ENCODE measurements at regions not wholly inside any gene's neighbourhood (a gene's known extent, or its start where the extent isn't known, plus 50 kb on each side); places are given as distances from the start of the nearest gene placed in this dataset.

GRCh38 chr1:192104128-192104527 lies 54.1 kb upstream of the RGS18 start:
- Mint-ChIP-seq H3K27me3 (ENCODE audit: low read depth) (peaks cover 5% of the 10 kb centered on the region), H3K36me3 (ENCODE audit: insufficient read depth in 1 of 3, low read depth in 3 of 3) (no peaks in the 10 kb centered on the region), H3K9me3 (no peaks in the 10 kb centered on the region), H3K4me3 (no peak overlapping the region), H3K4me1 (peaks cover 8 to 9% of the 10 kb centered on the region in 2 experiments; a peak in 3 of 4 replicates), H3K27ac (no peak overlapping the region)
- Histone ChIP-seq H2BK120ac (ENCODE audit: low read depth, low read length, poor library complexity, severe bottlenecking) (no peak overlapping the region), H2BK20ac (ENCODE audit: low read depth, low read length, poor library complexity, severe bottlenecking) (no peak overlapping the region), H2BK5ac (ENCODE audit: insufficient read length, low read length) (no peak overlapping the region), H4K91ac (ENCODE audit: insufficient read length, low read depth, low read length) (no peak overlapping the region), H3K4ac (ENCODE audit: low read depth, low read length) (no peak overlapping the region), H2BK12ac (ENCODE audit: insufficient read length, low read depth, low read length) (no peak overlapping the region), H3K9me3 (ENCODE audit: control insufficient read depth, low read depth, low read length) (no peaks in the 10 kb centered on the region), H2AFZ (ENCODE audit: low read length) (no peak overlapping the region), H3K27ac (ENCODE audit: insufficient read length, low read depth, low read length) (no peak overlapping the region), H3K56ac (ENCODE audit: insufficient read length, low read depth, low read length) (no peak overlapping the region), H4K20me1 (ENCODE audit: control insufficient read depth, insufficient read depth, insufficient read length) (no peaks in the 10 kb centered on the region), H3T11ph (ENCODE audit: low read length) (no peak overlapping the region), H4K8ac (replicated peaks; ENCODE audit: insufficient read length, low read depth, low read length) (no peak overlapping the region), H2AK5ac (ENCODE audit: insufficient read length, low read length) (no peak overlapping the region), H3K23me2 (ENCODE audit: insufficient read length, low read depth, low read length, poor library complexity, severe bottlenecking) (no peaks in the 10 kb centered on the region), H3K14ac (ENCODE audit: insufficient read depth, low read length) (no peak overlapping the region), H3K9ac (ENCODE audit: extremely low read depth, insufficient read length, low read length) (no peak overlapping the region), H3K79me1 (ENCODE audit: insufficient read depth, low read depth, low read length, poor library complexity, severe bottlenecking) (no peaks in the 10 kb centered on the region), H3K79me2 (ENCODE audit: insufficient read depth, low read length) (no peaks in the 10 kb centered on the region), H2BK15ac (ENCODE audit: low read depth, low read length) (no peak overlapping the region), H3K23ac (ENCODE audit: insufficient read length, low read depth, low read length) (no peak overlapping the region), H3K4me1 (ENCODE audit: insufficient read depth, low read length) (no peaks in the 10 kb centered on the region), H3K4me2 (ENCODE audit: insufficient read depth, insufficient read length, low read length) (no peak overlapping the region), H3K27me3 (ENCODE audit: insufficient read depth, low read length) (no peaks in the 10 kb centered on the region; the same call in 1 of the 2 replicates), H4K5ac (ENCODE audit: insufficient read length, low read depth, low read length) (no peak overlapping the region), H3K18ac (ENCODE audit: insufficient read length, low read depth, low read length) (no peak overlapping the region)
- DNase-seq: no peak
- no peak for TF ChIP-seq CTCF (conservative IDR thresholded peaks at IDR 0.05)
